NT2/D1 (cell line): ENCODE measurements at regions not wholly inside any gene's neighbourhood (a gene's known extent, or its start where the extent isn't known, plus 50 kb on each side); places are given as distances from the start of the nearest gene placed in this dataset.
"Not testable (repeated sequence)": the region's sequence is repeated elsewhere in the genome, so short reads cannot be mapped to it uniquely, and the experiment has no call there.

ENCODE experiments used
- DNase-seq: peaks from one replicate; pipeline ENCODE4 v3.0.0-alpha.2; 2011; ENCODE audit warnings: low read depth, low spot score
- H3K27me3 ChIP-seq: 2 replicates; pipeline ENCODE4 v1.6.0; 2011; ENCODE audit warnings: mild to moderate bottlenecking; ENCODE audit not compliant: insufficient read length, insufficient read depth
- H3K36me3 ChIP-seq: 2 replicates; pipeline ENCODE4 v1.6.1; 2011; ENCODE audit warnings: mild to moderate bottlenecking, low read length, mixed read lengths; ENCODE audit not compliant: insufficient read depth, insufficient read length
- H3K4me1 ChIP-seq: 2 replicates; pipeline ENCODE4 v1.5.1; 2011; ENCODE audit not compliant: insufficient read depth, insufficient read length
- H3K4me3 ChIP-seq: 2 replicates; pipeline ENCODE4 v1.5.1; 2011; ENCODE audit warnings: low read depth; ENCODE audit not compliant: insufficient read length
- H3K9ac ChIP-seq: 2 replicates; pipeline ENCODE4 v1.6.0; 2011; ENCODE audit warnings: low read depth; ENCODE audit not compliant: insufficient read length
- H3K9me3 ChIP-seq: 2 replicates; pipeline ENCODE4 v1.5.1; 2011; ENCODE audit warnings: mild to moderate bottlenecking, low read length; ENCODE audit not compliant: insufficient read depth
- SUZ12 ChIP-seq: IDR thresholded peaks from 2 replicates; pipeline ENCODE4 v1.6.1; 2011; ENCODE audit not compliant: insufficient read length, insufficient read depth; ENCODE audit errors: extremely low read depth
- YY1 ChIP-seq: IDR thresholded peaks from 2 replicates; pipeline ENCODE4 v1.6.1; 2011; ENCODE audit not compliant: insufficient read length, insufficient read depth
- ZNF274 ChIP-seq: IDR thresholded peaks from 2 replicates; pipeline ENCODE4 v1.6.1; 2011; ENCODE audit warnings: mild to moderate bottlenecking, low read depth, low read length

DNA sequence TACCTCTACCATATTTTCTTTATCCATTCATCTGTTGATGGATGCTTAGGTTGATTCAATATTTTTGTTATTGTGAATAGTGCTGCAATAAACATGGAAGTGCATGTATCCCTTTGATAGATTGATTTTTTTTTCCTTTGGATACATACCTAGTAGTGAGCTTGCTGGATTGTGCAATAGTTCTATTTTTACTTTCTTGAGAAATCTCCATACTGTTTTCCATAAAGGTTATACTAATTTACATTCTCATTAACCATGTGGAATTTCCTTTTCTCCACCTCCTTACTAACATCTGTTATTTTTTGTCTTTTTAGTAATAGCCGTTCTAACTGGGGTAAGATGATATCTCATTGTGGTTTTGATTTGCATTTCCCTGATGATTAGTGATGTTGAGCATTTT lies 124.6 kb upstream of the TOX3 start:
- no peaks in the 10 kb centered on the region for H3K4me1 ChIP-seq
- TF ChIP-seq YY1 (no peak), ZNF274 (no peak), SUZ12 (no peak)
- no peak overlapping the region for H3K9ac ChIP-seq
- DNase-seq = no peak
- H3K36me3 ChIP-seq = no peaks in the 10 kb centered on the region
- no peaks in the 10 kb centered on the region for H3K27me3 ChIP-seq
- H3K4me3 ChIP-seq = no peak overlapping the region
- no peaks in the 10 kb centered on the region for H3K9me3 ChIP-seq

DNA sequence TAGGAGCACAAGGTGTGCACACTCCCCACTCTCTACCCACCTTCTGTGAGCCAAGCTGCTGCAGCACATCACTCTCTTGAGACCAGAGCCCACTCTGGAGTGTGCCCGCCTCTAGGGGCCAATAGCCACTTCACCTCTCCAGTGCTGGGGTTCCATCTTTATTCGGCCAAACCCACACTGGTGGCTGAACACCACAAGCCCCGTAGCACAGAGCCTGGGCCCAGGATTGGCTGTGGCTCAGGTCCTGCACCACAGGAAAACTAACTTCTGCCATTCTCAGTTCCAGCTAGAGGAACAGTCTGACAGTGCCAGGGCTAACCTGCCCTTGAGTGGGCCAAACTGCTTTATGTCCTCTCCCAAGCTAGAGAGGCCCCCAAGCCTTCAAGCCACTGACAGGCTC lies 111.0 kb upstream of the TOX3 start:
- no peaks in the 10 kb centered on the region for H3K36me3 ChIP-seq
- no peak for TF ChIP-seq SUZ12
- no peak for TF ChIP-seq YY1
- TF ChIP-seq ZNF274 = no peak
- H3K27me3 ChIP-seq = no peaks in the 10 kb centered on the region
- no peak overlapping the region for H3K9ac ChIP-seq
- no peak overlapping the region for H3K4me3 ChIP-seq
- H3K4me1 ChIP-seq = peaks cover 2% of the 10 kb centered on the region
- peaks cover 17% of the 10 kb centered on the region for H3K9me3 ChIP-seq
- no peak for DNase-seq

DNA sequence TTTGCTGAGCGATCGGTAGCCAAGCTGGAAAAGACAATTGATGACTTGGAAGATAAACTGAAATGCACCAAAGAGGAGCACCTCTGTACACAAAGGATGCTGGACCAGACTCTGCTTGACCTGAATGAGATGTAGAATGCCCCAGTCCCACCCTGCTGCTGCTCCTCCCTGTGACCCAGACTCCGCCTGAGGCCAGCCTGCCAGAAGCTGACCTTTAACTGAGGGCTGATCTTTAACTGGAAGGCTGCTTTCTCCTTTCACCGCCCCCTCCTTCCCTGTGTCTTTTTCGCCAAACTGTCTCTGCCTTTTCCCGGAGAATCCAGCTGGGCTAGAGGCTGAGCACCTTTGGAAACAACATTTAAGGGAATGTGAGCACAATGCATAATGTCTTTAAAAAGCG lies 109.0 kb upstream of the TOX3 start:
- not testable (repeated sequence) for H3K27me3 ChIP-seq, H3K36me3 ChIP-seq, H3K9ac ChIP-seq, H3K4me1 ChIP-seq, DNase-seq, H3K4me3 ChIP-seq
- H3K9me3 ChIP-seq = peaks cover 13% of the 10 kb centered on the region

- H3K27me3 ChIP-seq, H3K9me3 ChIP-seq, DNase-seq, H3K4me3 ChIP-seq, H3K36me3 ChIP-seq, H3K4me1 ChIP-seq, H3K9ac ChIP-seq: not testable (repeated sequence)
Measured at GRCh38 chr16:52655156-52655555, 108.2 kb upstream of the TOX3 start.

- Histone ChIP-seq H3K4me1 (no peaks in the 10 kb centered on the region), H3K27me3 (no peaks in the 10 kb centered on the region), H3K36me3 (no peaks in the 10 kb centered on the region), H3K9me3 (no peaks in the 10 kb centered on the region), H3K4me3 (no peak overlapping the region), H3K9ac (no peak overlapping the region)
- no peak for DNase-seq
- TF ChIP-seq YY1 = no peak
- TF ChIP-seq ZNF274 = no peak
- no peak for TF ChIP-seq SUZ12
Measured at GRCh38 chr16:52652033-52652432, 105.1 kb upstream of the TOX3 start.

- no peaks in the 10 kb centered on the region for H3K4me1 ChIP-seq
- no peaks in the 10 kb centered on the region for H3K27me3 ChIP-seq
- no peak overlapping the region for H3K4me3 ChIP-seq
- H3K36me3 ChIP-seq = no peaks in the 10 kb centered on the region
- H3K9ac ChIP-seq = no peak overlapping the region
- DNase-seq = no peak
- no peaks in the 10 kb centered on the region for H3K9me3 ChIP-seq
- TF ChIP-seq SUZ12 = no peak
- TF ChIP-seq ZNF274 = no peak
- no peak for TF ChIP-seq YY1
Measured at GRCh38 chr16:52650789-52651188, 103.8 kb upstream of the TOX3 start.

GRCh38 chr16:52650318-52650717 lies 103.4 kb upstream of the TOX3 start:
- H3K9me3 ChIP-seq = no peaks in the 10 kb centered on the region
- H3K36me3 ChIP-seq = no peaks in the 10 kb centered on the region
- TF ChIP-seq YY1 (no peak), SUZ12 (no peak), ZNF274 (no peak)
- H3K4me1 ChIP-seq = no peaks in the 10 kb centered on the region
- H3K27me3 ChIP-seq = no peaks in the 10 kb centered on the region
- no peak overlapping the region for H3K9ac ChIP-seq
- H3K4me3 ChIP-seq = no peak overlapping the region
- no peak for DNase-seq

GRCh38 chr16:52649870-52650269 lies 102.9 kb upstream of the TOX3 start:
- Histone ChIP-seq H3K4me1 (no peaks in the 10 kb centered on the region), H3K4me3 (no peak overlapping the region), H3K9ac (no peak overlapping the region), H3K9me3 (no peaks in the 10 kb centered on the region), H3K27me3 (no peaks in the 10 kb centered on the region), H3K36me3 (no peaks in the 10 kb centered on the region)
- DNase-seq = no peak
- TF ChIP-seq SUZ12 = no peak
- TF ChIP-seq ZNF274 = no peak
- TF ChIP-seq YY1 = no peak
